IMR-90 (cell line): ENCODE measurements at regions not wholly inside any gene's neighbourhood (a gene's known extent, or its start where the extent isn't known, plus 50 kb on each side); places are given as distances from the start of the nearest gene placed in this dataset.

Experiments used
- ATAC-seq: fragments of 200-7000 bp; cut with Tn5 transposase; 2 replicates; pipeline ENCODE4 v1.9.1; 2020; ENCODE audit warnings: low read depth, mild to moderate bottlenecking, moderate library complexity
- BruUV-seq: library from RNA; stranded (reverse); fragments of 400-500 nt; replicated peaks from 2 replicates; lab custom pipeline; 2021; lab: Mats Ljungman, UMichigan
- CTCF ChIA-PET: fragments of 300-600 bp; formaldehyde crosslinking; extraction: SDS; loops from one replicate; lab custom pipeline; 2021; ENCODE audit warnings: antibody characterized with exemption; lab: Yijun Ruan, JAX
- POLR2A ChIA-PET: fragments of 300-600 bp; sonication (Branson Sonifier 250); formaldehyde crosslinking; loops from one replicate; lab custom pipeline; 2022; ENCODE audit warnings: antibody characterized with exemption; ENCODE audit not compliant: unreplicated experiment; lab: Charles Lee
- DNase-seq: peaks from one replicate; pipeline ENCODE4 v3.0.0; 2013
- H2AFZ ChIP-seq: replicated peaks from 2 replicates; pipeline ENCODE3; 2013; ENCODE audit warnings: low read length, mild to moderate bottlenecking; ENCODE audit not compliant: poor library complexity
- H2AK5ac ChIP-seq: 2 replicates; pipeline ENCODE4 v1.6.1; 2013; ENCODE audit warnings: low read depth, low read length, inconsistent platforms
- H2AK9ac ChIP-seq: replicated peaks from 2 replicates; pipeline ENCODE3; 2013; ENCODE audit warnings: mild to moderate bottlenecking, low read depth, low read length, moderate library complexity; ENCODE audit not compliant: poor library complexity
- H2BK120ac ChIP-seq: 2 replicates; pipeline ENCODE4 v1.6.1; 2013; ENCODE audit warnings: low read depth, low read length, inconsistent platforms
- H2BK15ac ChIP-seq: 3 replicates; pipeline ENCODE4 v1.6.1; 2013; ENCODE audit warnings: low read depth, low read length, inconsistent platforms
- H2BK20ac ChIP-seq: 2 replicates; pipeline ENCODE4 v1.6.1; 2013; ENCODE audit warnings: low read depth, mild to moderate bottlenecking, inconsistent platforms, low read length, moderate library complexity
- H2BK5ac ChIP-seq: 2 replicates; pipeline ENCODE4 v1.6.1; 2013; ENCODE audit warnings: mild to moderate bottlenecking, low read depth, low read length, inconsistent platforms; ENCODE audit not compliant: poor library complexity, severe bottlenecking
- H3K14ac ChIP-seq: replicated peaks from 2 replicates; pipeline ENCODE4 v1.6.1; 2013; ENCODE audit warnings: low read depth, low read length, inconsistent platforms
- H3K18ac ChIP-seq: 2 replicates; pipeline ENCODE4 v1.6.1; 2013; ENCODE audit warnings: low read depth, low read length, control low read depth
- H3K23ac ChIP-seq: 2 replicates; pipeline ENCODE4 v1.6.1; 2013; ENCODE audit warnings: low read depth, low read length, inconsistent platforms
- H3K27ac ChIP-seq: 2 replicates; pipeline ENCODE4 v1.5.1; 2013; ENCODE audit warnings: mild to moderate bottlenecking, control low read depth, low read length; ENCODE audit not compliant: insufficient read depth
- H3K27me3 ChIP-seq: 2 replicates; pipeline ENCODE4 v1.6.1; 2013; ENCODE audit warnings: low read length; ENCODE audit not compliant: control insufficient read depth, insufficient read depth
- H3K36me3 ChIP-seq: 2 replicates; pipeline ENCODE4 v1.6.1; 2013; ENCODE audit warnings: low read length, mixed read lengths; ENCODE audit not compliant: control insufficient read depth, insufficient read depth
- H3K4ac ChIP-seq: 2 replicates; pipeline ENCODE4 v1.6.1; 2013; ENCODE audit warnings: low read depth, low read length, inconsistent platforms
- H3K4me1 ChIP-seq: 2 replicates; pipeline ENCODE4 v1.6.1; 2013; ENCODE audit warnings: low read length, mixed read lengths; ENCODE audit not compliant: control insufficient read depth, insufficient read depth
- H3K4me2 ChIP-seq: 2 replicates; pipeline ENCODE4 v1.6.1; 2013; ENCODE audit warnings: low read depth, mild to moderate bottlenecking, control low read depth, low read length, moderate library complexity
- H3K4me3 ChIP-seq: 2 replicates; pipeline ENCODE4 v1.5.1; 2013; ENCODE audit warnings: low read depth, mild to moderate bottlenecking, control low read depth, low read length, moderate library complexity; ENCODE audit not compliant: insufficient read depth
- H3K56ac ChIP-seq: 2 replicates; pipeline ENCODE4 v1.6.1; 2013; ENCODE audit warnings: low read length, inconsistent platforms; ENCODE audit not compliant: insufficient read depth; ENCODE audit errors: extremely low read depth
- H3K79me1 ChIP-seq, 2 experiments: 2 replicates each; pipeline ENCODE4 v1.6.1; 2013; ENCODE audit warnings: low read length in 2 of 2, inconsistent platforms in 1 of 2, low read depth in 1 of 2
- H3K9ac ChIP-seq: 2 replicates; pipeline ENCODE4 v1.6.1; 2013; ENCODE audit warnings: low read depth, low read length, control low read depth
- H3K9me1 ChIP-seq: 2 replicates; pipeline ENCODE4 v1.6.1; 2013; ENCODE audit warnings: low read length, inconsistent platforms; ENCODE audit not compliant: insufficient read depth
- H3K9me3 ChIP-seq: 2 replicates; pipeline ENCODE4 v1.6.1; 2013; ENCODE audit warnings: low read length; ENCODE audit not compliant: control insufficient read depth, insufficient read depth
- H4K20me1 ChIP-seq: 2 replicates; pipeline ENCODE4 v1.6.1; 2013; ENCODE audit warnings: low read length, inconsistent platforms; ENCODE audit not compliant: insufficient read depth
- H4K5ac ChIP-seq: 2 replicates; pipeline ENCODE4 v1.6.1; 2013; ENCODE audit warnings: mild to moderate bottlenecking, low read depth, low read length, control low read depth
- H4K8ac ChIP-seq, 2 experiments: 2 replicates each; pipeline ENCODE4 v1.6.1; 2013; ENCODE audit warnings: low read depth in 2 of 2, low read length in 2 of 2, control low read depth in 1 of 2, inconsistent platforms in 1 of 2
- H4K91ac ChIP-seq: 2 replicates; pipeline ENCODE4 v1.6.1; 2013; ENCODE audit warnings: low read depth, low read length, inconsistent platforms; ENCODE audit not compliant: insufficient read depth
- CEBPB ChIP-seq: IDR thresholded peaks from 2 replicates; pipeline ENCODE4 v1.6.1; 2012; ENCODE audit warnings: low read depth, low read length, improper control_type of control experiment
- FOS ChIP-seq: fragments of 150-350 bp; IDR thresholded peaks from 2 replicates; pipeline ENCODE4 v1.6.1; 2016; ENCODE audit warnings: low read depth, low read length
- POLR2A ChIP-seq: IDR thresholded peaks from 2 replicates; pipeline ENCODE4 v1.6.1; 2012; ENCODE audit warnings: mild to moderate bottlenecking, low read depth, low read length
- dilution Hi-C: fragments of 300-500 bp; cut with HindIII; formaldehyde crosslinking; loops from one replicate; pipeline ENCODE4 v1.14.3; 2018; ENCODE audit warnings: low sequenced_read_pairs; ENCODE audit not compliant: unreplicated experiment
- in situ Hi-C: fragments of 300-500 bp; cut with MboI; formaldehyde crosslinking; loops from 3 replicates; pipeline ENCODE4 v1.14.3; 2019; ENCODE audit warnings: low sequenced_read_pairs, inconsistent platforms, mixed read lengths
- intact Hi-C: fragments of 100-400 bp; cut with micrococcal nuclease; formaldehyde crosslinking; loops from 2 replicates; pipeline ENCODE4 v1.10.0; 2022
- TF ChIP-seq, protein P1 (sequence below): conservative IDR thresholded peaks from 2 replicates; pipeline ENCODE4 v1.5.1; 2012; ENCODE audit warnings: mild to moderate bottlenecking, low read depth, low read length, improper control_type of control experiment

DNA sequence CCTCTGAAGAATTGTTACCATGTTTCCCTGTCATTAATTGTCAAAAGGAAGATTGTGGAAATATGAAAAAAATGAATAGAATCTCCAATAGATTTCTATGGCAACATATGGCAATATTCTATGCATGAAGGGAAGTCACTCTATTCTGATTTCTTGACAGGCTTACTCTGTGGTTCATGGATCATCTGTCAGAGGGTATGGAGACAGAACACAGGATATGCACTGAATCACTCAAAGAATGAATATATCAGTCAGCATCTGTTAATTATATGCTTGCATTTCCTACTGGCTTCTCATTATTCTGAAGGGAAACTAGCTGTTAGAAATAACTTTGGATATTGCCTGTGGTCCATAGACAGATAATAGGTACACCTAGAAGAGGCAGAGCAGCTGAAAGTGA lies 918.9 kb downstream of the DTWD2 start:
- Histone ChIP-seq H3K9me1 (no peaks in the 10 kb centered on the region), H3K4me1 (no peaks in the 10 kb centered on the region), H3K27ac (no peak overlapping the region), H3K18ac (no peak overlapping the region), H2BK20ac (no peak overlapping the region), H2AK5ac (no peak overlapping the region), H3K14ac (no peak overlapping the region), H3K23ac (no peak overlapping the region), H3K4me2 (no peak overlapping the region), H3K56ac (no peak overlapping the region), H3K27me3 (no peaks in the 10 kb centered on the region), H2BK5ac (no peak overlapping the region), H4K20me1 (no peaks in the 10 kb centered on the region), H4K8ac (no peak overlapping the region), H3K4me3 (no peak overlapping the region), H3K79me1 (no peaks in the 10 kb centered on the region), H3K36me3 (no peaks in the 10 kb centered on the region), H2AK9ac (no peak overlapping the region), H3K9ac (no peak overlapping the region), H3K9me3 (no peaks in the 10 kb centered on the region), H3K4ac (no peak overlapping the region), H4K91ac (no peak overlapping the region), H2BK120ac (no peak overlapping the region), H2BK15ac (no peak overlapping the region), H4K5ac (no peak overlapping the region), H2AFZ (no peak overlapping the region)
- BruUV-seq = no TSS peak
- in situ Hi-C loops (no loop called here), dilution Hi-C loops (no loop called here), intact Hi-C loops (no loop called here)
- ChIA-PET POLR2A (no interaction called here), CTCF (interaction anchor here (0.6 kb wide), 2 partner anchors 16 to 127 kb away, joined by 3 read pairs; no protein-coding TSS in a partner anchor)
- no peak for DNase-seq
- TF ChIP-seq POLR2A (no peak), CEBPB (no peak), FOS (no peak)
- TF ChIP-seq, protein P1, sequence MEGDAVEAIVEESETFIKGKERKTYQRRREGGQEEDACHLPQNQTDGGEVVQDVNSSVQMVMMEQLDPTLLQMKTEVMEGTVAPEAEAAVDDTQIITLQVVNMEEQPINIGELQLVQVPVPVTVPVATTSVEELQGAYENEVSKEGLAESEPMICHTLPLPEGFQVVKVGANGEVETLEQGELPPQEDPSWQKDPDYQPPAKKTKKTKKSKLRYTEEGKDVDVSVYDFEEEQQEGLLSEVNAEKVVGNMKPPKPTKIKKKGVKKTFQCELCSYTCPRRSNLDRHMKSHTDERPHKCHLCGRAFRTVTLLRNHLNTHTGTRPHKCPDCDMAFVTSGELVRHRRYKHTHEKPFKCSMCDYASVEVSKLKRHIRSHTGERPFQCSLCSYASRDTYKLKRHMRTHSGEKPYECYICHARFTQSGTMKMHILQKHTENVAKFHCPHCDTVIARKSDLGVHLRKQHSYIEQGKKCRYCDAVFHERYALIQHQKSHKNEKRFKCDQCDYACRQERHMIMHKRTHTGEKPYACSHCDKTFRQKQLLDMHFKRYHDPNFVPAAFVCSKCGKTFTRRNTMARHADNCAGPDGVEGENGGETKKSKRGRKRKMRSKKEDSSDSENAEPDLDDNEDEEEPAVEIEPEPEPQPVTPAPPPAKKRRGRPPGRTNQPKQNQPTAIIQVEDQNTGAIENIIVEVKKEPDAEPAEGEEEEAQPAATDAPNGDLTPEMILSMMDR = no peak
- no peak for ATAC-seq
